GM21381 (cell line): ENCODE measurements at regions not wholly inside any gene's neighbourhood (a gene's known extent, or its start where the extent isn't known, plus 50 kb on each side); places are given as distances from the start of the nearest gene placed in this dataset.
"Not testable (repeated sequence)": the region's sequence is repeated elsewhere in the genome, so short reads cannot be mapped to it uniquely, and the experiment has no call there.

Experiments used
- ATAC-seq: cut with Tn5 transposase; IDR thresholded peaks from one replicate; pipeline ENCODE4 v1.9.1; 2021; ENCODE audit warnings: mild to moderate bottlenecking, moderate library complexity; ENCODE audit not compliant: unreplicated experiment

- no peak for ATAC-seq
These were observed 738.7 kb downstream of the MCTP2 start for GRCh38 chr15:94970096-94970495.

GRCh38 chr15:94970802-94971201 is 739.4 kb downstream of the MCTP2 start:
- no peak for ATAC-seq

DNA sequence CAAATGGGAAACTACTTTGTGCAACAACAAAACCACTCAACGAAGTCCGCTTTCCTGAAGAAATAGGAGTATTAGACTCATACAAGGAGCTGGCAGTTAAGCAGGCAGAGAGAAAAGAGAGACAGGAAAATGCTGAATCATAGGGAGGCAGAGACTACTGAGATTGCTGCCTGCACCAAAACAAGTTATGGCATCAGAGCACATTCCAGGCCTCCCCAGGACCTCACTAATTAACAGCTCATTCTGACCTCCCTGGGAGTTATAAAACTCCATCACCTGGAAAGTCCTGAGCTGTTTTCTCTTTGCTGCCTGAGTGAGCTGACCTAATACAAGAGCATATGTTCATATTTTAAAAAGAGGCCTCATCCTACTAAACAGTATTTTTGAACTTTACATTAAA is 741.0 kb downstream of the MCTP2 start:
- ATAC-seq = no peak

- no peak for ATAC-seq
These were observed 755.7 kb downstream of the MCTP2 start for GRCh38 chr15:94987085-94987484.

DNA sequence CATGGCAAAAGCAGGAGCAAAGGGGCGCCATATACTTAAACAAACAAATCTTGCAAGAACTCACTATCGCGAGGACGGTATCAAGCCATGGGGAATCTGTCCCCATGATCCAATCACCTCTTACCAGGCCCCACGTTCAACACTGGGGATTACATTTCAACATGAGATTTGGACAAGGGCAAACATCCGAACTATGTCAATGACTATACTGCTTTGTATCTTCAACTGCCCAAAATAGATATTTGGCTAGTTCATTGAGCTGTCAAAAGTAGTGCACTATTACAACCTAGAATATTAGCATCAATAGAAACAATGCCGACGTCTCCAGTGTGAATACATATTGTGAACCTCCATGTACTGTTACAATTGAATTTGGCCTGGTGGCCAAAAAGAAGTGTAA is 760.4 kb downstream of the MCTP2 start:
- no peak for ATAC-seq

DNA sequence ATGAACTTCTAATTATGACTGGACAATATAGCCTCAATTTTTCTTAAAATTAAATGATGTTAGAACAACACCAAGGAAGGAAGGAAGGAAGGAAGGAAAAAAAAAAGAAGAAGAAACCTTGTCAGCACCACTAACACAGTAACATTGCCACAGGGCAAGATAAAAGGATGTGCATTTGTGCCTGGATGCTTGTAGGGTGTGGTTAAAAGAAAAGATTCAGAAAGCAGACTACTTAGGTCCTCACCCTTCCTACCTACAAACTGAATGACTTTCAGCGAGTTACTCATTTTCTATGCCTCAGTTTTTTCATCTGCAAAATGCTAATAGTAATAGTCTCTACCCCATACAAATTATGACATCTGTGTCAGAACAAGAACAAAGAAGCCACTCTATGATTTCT is 778.3 kb downstream of the MCTP2 start:
- no peak for ATAC-seq

GRCh38 chr15:95013381-95013780 is 782.0 kb downstream of the MCTP2 start:
- no peak for ATAC-seq

DNA sequence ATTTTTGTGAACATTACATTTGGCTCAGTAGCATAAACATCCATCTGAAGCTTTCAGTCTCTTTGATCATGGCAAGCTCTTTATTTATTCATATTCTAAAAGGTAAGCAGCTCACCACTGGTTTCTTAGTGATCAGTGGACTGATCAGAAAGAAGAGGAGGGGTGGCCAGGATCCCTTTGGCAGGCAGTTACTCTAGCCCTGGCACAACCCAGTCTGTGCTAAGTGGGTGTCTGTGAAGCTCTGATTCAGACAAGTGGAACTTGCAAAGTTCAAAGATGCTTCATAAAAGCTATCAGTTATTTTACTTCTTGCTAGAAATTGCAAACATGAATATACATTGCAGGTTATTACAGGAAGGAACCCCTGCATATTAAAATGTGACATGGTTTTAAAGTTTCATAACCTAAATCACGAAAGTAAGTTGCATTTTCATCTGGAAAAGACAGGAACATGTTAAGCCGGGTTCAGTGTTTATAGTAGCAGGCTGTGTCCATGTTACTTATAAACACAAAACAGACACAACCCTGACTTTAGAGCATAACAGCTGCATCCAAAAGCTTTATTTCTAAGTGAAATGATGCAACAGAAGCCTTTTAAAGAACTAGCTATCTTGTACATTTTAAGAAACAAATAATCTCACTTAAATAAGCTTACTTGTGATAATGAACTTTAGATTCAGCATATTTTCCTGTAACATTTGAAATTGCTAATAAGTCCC is 785.3 kb downstream of the MCTP2 start:
- ATAC-seq = no peak

DNA sequence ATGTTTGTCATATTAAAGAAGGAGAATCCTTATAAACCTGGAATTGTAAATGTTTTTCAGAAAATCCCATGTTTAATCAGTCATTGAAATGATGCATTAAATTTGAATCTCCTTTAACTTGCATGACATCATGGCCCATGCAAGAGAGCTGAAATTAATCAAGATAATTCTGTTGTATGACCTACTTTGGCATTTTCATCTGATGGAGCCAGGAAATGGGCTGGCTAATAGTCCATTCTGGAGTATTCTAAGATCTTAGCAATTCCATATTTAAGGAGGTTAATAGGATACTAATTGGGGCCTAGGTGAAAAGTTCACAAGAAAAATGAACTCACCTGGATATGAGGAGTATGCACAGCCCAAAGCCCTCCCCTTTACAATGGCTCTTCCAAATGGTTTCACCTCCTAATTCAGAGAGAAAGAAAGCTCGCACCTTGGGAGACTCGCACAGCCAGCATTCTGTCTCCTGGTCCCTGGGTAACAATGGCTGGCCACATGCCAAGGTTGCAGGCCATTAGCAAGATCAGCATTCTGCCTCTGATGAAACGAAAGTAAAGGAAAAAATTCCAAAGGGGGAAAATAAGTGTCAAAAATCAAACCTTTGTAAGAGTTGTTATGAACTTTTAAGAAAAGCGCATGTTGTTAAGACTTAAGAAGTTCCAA is 786.4 kb downstream of the MCTP2 start:
- ATAC-seq = no peak

GRCh38 chr15:95018888-95019545 is 787.7 kb downstream of the MCTP2 start:
- ATAC-seq = no peak

GRCh38 chr15:95019907-95020306 is 788.5 kb downstream of the MCTP2 start:
- no peak for ATAC-seq

DNA sequence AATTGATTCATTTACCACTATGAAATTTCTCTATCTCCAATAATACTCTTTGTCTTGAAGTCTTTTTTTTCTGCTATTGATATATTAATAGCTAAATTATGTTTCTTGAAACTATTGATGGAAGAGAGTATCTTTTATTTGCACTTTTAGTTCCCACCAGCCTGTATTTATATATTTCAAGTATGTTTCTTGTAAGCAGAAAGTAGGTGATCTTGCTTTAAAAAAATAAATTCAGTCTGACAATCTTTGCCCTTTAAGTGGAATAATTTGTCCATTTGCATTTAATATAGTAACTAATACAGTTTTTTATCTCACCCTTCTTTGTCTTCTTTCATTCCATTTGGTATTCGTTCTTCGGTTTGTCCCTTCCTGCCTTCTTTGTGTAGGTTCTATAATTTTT is 790.5 kb downstream of the MCTP2 start:
- no peak for ATAC-seq

- no peak for ATAC-seq
These were observed 793.0 kb downstream of the MCTP2 start for GRCh38 chr15:95024351-95024750.

- ATAC-seq = no peak
These were observed 794.8 kb downstream of the MCTP2 start for GRCh38 chr15:95025924-95026728.

DNA sequence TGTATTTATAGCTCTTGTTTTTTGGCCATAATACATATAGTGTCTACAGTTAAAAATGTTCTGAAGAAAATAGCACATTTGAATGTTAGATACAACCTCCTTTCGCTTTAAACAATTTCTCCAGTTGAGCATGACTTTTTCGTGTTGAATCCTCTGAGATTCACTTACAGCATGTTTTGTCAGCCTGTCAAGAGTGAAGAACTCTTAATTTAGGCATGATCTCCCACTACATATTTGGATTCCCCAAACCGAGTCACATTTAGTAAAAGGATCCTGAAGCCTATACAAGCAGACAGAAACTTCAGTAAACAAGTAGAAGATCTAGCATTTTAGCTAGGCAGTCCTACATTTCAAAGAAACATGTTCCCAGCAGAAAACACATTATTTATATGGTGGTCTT is 796.6 kb downstream of the MCTP2 start:
- no peak for ATAC-seq

GRCh38 chr15:95032156-95032555 is 800.8 kb downstream of the MCTP2 start:
- ATAC-seq = no peak

- no peak for ATAC-seq
These were observed 803.7 kb downstream of the MCTP2 start for GRCh38 chr15:95035106-95035505.

GRCh38 chr15:95041297-95041696 is 809.9 kb downstream of the MCTP2 start:
- no peak for ATAC-seq

GRCh38 chr15:95043236-95043932 is 812.0 kb downstream of the MCTP2 start:
- not testable (repeated sequence) for ATAC-seq

- no peak for ATAC-seq
These were observed 812.6 kb downstream of the MCTP2 start for GRCh38 chr15:95043933-95044313.
